Activated CD8-positive, alpha-beta memory T cell treated with anti-CD3 and anti-CD28 coated beads, Interleukin-2, amount 50 U/mL, for 4 hours (primary cell): ENCODE measurements at regions not wholly inside any gene's neighbourhood (a gene's known extent, or its start where the extent isn't known, plus 50 kb on each side); places are given as distances from the start of the nearest gene placed in this dataset.

Experiments used
- DNase-seq: peaks from one replicate; pipeline ENCODE4 v3.0.0-alpha.2; 2020

DNA sequence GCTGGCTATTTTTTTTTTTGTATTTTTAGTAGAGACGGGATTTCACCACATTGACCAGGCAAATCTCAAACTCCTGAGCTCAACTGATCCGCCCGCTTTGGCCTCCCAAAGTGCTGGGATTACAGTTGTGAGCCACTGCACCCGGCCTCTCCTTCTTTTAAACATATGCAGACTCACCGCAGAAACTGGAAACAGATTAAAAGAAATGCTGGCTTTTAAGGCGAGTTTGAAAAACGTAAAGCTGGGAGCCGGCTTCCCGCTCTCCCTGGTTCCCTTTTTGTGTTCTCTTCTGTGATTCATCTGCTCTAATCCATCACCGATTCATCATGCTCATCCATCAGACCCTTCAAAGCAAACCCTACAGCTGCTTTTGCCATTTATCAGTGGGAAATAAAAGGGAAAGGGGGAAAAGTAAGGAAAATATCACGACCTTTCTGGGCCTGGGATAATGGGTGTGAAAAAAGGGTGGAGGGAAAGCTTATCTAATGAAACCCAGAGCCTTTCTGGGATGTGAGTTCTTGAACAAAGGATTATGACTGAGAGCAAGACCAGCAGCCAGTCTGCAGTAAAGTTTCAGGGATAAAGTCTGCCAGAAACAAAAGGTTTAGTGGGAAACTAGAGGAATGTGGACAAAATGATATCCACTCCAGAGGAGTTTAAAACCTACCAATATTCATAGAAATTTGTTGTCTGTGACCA, 92.3 kb upstream of the LRIG1 start:
- no peak for DNase-seq

DNA sequence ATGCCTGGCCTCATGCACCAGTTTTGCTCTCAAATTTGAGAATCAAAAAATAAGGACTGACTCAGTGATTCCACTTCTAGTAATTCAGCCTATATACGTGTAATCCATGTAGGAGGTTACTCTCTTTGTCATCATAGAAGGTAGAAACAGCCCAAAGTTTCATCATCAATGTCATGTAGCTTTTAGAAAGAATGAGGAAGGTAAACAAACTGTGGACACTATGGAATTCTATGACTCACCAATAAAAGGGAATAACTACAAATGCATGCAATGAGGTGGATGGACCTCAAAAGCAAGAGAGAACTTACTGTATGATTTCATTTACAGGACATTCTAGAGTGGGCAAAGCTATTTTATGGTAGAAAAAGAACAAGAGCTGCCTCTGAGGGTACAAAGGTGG, 93.2 kb upstream of the LRIG1 start:
- DNase-seq = no peak

DNA sequence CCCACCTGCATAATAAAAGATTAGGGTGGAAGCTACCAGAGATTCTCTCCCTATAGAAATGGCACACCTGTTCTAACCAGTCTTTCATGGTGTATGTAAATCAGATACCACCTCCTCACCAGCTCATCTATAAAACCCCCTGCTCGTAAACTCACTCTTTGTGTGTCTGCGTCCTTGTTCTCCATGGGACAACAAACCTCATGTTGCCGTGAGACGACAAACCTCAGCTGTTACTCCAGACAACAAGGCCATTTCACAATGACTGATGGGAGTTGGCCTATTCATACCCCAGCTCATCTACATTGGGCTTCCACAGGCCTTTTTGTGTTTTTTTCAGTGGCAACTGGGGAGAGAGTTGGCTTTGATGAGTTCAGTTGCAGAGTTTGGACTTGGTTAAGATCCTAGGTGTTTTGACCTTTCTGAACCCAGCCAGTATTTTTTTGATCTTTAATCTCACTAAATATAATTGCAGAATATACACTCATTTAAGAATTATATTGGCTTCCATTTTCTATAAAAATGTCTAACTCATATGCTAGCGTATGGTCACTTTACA, 96.6 kb upstream of the LRIG1 start:
- no peak for DNase-seq

DNA sequence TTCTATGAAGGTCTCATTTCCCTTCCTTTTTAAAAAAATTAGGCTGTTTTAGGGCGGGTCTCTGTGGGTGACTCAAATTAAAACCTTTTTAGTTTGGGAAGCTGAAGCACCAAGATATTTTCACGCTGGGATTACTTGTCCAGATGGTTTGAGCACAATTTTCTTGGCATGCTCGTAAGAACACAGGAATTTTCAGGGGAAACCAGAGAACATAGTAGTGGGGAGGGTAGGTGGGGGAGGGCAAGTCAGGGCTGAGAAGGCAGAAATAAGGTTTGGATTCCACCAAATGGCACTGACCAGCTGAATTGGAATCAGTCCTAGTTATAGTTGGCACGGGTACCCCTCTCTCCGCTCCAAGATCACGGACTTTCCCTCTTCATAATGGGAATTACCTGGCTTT, 97.3 kb upstream of the LRIG1 start:
- no peak for DNase-seq

DNA sequence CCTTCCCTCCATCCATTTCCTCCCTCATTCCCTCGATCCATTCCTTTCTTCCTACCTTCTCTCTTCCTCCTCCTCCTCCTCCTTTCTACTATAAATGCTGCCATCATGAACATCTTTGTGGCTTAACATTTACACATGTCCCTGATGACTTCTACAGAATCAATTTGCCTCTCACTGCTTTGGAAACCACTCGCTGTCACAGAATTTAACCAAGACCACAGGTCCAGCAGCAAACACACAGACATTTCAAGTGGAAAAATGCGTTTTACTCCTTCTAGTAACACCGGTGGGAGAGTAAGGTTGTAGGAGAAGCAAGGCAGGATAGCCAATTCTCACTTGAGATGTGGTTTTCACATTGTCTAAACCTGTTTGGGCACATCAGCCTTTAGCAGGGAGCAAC, 101.4 kb upstream of the LRIG1 start:
- DNase-seq = no peak

DNA sequence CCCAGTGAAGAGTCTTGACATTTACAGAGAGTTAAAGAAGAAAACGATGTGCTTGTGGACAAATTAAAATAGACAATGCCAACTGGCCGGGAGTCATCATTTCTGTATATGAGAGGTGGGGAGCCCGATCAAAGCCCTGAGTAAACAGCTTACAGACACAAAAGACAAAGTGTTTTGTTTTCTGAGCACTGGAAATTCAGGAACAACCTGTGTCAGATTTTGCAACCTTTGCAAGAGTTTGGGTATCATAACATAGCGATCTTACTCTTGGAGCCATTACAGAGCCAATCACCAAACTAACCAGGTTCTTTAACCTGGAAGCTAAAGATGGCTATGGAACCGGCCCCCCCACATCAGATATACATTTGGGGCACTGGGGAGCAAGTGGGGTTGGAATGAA, 101.9 kb upstream of the LRIG1 start:
- no peak for DNase-seq

DNA sequence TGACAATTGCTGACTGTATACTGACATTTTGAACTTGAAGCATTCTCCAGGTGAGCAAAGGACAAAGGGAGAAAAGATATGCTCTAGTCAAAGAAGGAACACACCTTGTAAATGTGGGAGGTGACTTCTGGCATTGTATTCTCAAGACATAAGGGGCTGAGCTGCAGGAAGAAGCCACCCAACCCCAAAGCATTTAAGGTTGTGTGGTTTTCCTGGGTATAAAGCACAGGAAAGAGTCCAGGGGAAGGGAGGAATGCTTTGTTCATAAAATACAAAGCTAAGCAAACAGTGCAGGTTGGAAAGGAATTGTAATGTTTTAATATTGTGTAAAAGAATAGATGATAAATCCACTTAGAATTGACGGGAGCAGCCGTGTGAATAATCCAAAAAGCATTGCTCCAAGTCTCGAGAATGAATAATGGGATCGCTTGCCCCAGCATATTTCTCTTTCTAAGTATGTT, 102.4 kb upstream of the LRIG1 start:
- DNase-seq = no peak

DNA sequence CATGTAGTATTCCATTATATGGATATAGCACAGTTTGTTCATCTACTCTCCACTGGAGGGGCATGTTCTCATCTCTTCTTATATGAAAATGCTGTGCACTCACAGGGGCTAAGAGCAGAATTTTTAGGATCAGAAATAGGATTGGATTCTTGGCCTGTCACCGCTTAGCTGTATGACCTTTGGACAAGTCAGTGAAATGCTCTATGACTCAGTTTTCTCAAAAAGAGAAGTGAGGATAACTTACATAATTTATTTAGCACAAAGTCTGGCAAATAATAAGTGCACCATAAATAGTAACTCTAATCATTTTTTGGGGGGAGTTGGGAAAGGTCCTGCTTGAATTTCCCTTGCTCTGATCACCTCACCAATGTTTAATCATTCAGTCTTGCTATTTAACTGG, 103.7 kb upstream of the LRIG1 start:
- DNase-seq = no peak

DNA sequence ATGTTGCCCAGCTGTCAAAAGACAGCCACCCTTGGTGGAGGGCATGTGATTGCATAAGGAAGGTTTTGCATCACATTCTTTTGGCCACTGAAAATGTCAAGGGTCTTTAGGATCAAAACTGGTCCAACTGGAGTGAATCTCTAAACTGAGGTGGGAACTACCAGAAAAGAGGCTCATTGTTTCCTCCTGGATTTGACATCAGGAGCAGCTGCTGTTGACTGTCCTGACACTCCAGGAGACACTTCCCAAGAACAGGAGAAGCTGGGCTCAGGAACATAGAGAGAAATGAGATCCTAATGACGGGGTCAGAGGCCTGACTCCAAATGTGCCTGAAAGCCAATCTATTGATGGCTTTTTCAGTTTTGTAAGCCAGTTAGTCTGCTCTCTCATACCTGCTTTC, 105.3 kb upstream of the LRIG1 start:
- no peak for DNase-seq

DNA sequence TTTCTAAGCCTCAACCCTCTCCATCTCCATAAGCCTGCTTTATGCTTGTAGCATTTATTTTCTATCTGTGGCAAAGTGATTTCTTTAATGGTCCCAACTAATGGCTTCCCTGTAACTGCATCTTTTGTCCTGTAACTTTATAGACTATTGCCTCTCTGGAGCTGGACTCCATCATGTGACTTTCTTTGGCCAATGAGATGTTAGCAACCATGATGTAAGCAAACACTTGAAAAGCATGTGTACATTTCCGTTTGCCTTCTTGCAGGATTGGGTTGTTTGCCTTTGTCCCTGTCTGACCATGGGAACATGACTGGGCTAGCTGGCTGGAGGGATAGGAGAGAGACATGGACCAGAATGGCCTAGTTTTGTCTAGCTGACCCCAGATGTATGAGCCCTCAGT, 106.0 kb upstream of the LRIG1 start:
- no peak for DNase-seq

DNA sequence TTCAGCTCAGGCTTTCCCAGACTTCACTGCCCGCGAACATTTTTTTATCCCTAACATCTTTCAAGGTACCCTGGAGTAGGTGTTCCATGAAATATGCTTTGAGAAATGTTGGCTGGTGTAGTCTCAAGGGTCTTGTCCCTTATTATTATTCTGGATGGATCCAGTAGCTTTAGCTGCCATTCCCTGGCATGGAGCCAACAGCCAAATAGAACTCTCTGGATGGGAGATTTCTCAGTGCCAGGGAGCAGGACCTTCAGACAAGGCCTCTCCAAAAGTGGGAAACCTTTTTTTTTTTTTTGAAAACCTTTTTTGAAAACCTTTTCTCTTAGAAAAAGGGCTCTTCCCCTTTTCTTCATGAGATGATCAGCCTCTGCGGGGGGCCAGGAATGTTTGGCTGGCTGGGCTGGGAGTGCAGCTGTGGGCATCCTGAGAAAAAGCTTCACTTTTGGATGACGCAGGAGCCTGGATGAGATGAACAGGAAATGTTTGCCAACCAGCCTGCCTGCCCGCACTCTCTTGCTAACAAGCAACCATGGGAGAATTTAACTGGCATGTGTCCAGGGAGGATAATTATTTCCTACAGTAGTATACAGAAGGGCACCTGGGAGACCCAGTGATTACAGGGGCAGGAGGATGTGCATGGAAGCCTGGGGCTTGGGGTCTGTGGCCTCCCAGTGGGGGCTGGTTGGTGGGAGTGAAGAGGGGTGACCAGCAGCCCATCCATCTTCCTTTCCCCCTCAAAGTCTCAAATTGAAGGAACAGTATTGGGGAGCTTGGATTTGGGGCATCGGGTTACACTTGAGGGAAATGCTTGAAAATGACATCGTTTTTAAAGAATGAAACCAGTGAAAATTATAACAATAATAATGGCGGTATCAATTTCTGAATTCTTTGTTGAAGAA, 109.1 kb upstream of the LRIG1 start:
- DNase-seq = no peak

DNA sequence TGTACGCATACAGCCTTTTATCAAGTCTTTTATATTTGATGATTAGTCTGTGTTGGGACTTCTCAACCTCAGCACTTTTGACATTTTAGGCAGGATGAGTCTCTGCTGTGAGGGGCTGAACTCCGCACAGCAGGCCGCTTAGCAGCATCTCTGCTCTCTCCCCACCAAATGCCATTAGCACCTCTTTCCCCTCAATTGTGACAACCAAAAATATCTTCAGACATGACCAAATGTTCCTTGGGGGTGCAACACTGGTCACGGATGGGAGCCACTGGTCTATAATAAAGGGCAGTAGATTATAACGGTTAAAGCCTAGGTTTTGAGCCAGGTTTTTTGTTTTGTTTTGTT, 109.7 kb upstream of the LRIG1 start:
- no peak for DNase-seq

DNA sequence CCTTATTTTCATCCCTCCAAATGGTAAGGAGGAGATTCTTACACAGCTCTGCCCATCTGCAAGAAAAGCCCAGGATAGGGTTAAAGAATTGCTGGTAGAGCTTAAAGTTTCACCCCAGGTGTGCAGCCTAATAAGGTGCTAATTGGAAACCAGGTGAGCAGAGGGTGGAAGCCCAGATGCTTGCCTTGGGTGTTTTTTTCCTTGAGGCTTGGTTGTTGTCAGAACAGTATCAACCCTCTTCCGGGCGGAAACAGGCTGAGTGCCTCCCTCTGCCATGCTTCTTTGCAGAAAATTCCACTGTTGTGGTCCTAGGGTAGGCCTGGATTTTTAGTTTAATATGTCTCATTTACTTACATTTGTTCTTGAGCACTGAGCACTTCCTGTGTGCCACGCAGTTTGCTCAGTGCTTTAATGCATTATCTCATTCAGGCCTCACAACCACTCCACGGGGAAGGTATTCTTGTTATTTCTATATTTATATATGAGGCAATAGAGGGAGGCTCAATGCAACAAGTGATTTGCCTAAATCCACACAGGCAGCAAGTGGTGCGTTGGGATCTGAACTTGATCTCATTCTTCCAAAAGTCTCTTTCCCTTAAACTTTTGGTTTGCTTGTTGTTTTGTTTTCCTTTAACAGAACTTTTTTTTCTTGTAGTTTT, 115.0 kb upstream of the LRIG1 start:
- no peak for DNase-seq

DNA sequence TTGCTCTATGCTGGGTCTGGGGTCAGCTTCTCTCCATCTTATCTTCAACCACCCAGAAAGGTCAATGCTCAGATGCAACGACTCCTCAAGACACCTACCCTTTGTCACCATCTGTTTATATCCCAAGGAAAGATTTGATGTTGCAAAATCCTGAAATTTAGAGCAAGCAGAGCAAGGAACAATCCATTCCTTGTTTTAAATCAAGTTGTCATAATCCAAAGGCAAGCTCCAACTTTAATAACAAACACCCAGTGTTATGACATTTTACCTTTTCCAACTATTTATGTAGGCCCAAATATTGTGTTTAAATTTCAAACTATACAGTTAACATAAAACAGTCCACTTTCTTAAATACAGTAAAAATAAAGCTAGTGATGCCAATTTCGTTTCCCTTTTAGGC, 116.5 kb upstream of the LRIG1 start:
- no peak for DNase-seq

DNA sequence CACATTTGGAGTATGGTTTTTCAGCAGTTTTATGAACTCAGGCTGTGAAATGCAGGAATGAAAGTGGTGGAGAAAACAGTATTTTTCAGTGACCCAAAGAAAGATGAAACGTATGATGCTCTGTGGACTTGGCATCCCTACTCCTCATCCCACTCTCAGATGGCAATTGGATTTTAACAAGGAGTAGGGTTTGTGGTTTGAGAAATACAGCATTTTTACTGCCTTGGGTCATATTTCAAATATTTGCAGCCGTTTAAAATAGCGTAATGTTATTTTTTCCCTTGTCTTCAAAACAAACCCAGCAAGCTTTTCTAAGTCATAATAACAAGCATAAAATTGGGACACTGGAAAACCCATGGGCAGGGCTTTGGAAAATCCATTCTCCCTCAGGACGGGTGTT, 117.2 kb upstream of the LRIG1 start:
- no peak for DNase-seq

DNA sequence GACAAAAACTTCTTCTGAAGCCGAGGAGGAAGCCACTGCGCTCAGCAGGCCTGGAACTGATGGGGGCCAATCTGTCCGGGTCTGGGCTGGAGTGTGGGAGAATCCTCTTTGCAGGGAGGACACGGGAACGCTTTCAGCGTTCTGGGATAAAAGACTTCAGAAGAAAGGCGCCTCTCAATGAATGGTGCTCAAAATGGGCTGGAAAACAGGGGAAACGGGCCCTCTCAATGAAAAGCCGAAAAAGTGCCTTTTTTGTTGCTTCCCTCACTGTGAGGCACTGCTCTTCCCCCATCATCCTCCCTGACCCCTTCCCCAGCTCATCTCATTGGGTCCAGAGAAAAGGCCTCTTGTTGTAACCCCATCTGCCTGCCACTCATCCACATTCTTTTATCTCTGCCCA, 119.5 kb upstream of the LRIG1 start:
- no peak for DNase-seq

DNA sequence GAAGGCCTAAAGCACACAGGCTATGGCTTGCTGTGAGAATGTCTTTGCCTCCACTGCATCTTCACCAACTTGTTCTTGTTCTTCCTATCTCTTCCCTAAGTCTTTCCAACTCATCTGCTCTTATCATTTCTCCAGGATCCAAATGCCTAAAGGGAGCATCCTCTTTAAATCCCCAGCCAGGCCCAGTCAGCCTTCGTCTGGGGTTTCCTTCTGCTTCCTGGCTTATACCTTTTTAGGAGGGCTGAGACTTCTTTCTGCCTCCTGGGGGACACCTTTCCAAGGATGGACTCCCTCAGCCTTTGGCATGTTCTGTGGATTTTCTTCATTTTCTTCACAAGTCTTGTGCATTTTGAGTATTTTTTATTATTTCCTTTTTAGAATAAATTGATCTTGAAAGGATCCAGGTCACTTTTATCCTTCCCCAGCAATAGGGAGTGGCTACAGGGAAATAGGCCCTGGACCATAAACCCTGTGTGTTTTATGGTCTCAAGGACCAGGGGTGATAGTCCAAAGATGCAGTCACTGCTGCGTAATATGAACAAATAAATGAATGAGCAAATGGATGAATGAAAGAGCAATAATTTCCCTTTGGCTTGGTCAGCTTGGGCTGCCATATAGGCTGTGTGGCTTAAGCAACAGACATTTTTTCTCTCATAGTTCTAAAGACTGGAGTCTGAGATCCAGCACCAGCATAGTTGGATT, 122.1 kb upstream of the LRIG1 start:
- DNase-seq = no peak

DNA sequence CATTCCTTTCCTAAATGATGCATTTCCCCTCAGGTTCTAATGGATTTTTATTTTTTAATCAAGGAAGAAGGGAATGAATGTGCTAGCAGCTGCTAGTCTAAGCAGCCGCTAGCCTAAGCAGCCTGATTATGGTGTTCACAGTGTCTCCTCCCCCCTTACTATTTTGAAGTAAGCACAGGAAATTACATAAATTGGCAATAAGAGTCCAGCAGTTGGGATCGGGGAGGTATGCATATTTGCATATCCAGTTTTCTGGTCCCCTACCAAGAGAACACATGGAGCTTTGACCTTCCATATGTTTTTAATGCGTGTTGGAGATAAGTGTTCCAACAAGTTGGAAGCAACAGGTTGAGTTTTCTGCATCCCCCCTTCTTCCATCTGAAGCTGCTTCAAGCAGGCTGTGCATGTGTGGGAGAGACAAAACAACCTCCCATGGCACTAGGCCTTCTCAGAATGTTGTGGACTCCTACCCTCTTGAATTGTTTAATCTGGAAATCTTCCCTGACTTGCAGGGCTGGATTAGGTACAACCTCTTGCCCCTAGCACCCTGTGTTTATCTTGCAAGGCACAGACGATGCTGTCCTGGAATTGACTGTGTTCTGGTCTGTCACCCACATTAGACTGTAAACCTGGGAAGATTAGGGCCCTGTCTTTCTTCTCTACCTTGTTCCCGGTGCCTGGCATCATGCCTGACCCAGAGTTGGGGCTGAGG, 124.8 kb upstream of the LRIG1 start:
- DNase-seq = no peak

DNA sequence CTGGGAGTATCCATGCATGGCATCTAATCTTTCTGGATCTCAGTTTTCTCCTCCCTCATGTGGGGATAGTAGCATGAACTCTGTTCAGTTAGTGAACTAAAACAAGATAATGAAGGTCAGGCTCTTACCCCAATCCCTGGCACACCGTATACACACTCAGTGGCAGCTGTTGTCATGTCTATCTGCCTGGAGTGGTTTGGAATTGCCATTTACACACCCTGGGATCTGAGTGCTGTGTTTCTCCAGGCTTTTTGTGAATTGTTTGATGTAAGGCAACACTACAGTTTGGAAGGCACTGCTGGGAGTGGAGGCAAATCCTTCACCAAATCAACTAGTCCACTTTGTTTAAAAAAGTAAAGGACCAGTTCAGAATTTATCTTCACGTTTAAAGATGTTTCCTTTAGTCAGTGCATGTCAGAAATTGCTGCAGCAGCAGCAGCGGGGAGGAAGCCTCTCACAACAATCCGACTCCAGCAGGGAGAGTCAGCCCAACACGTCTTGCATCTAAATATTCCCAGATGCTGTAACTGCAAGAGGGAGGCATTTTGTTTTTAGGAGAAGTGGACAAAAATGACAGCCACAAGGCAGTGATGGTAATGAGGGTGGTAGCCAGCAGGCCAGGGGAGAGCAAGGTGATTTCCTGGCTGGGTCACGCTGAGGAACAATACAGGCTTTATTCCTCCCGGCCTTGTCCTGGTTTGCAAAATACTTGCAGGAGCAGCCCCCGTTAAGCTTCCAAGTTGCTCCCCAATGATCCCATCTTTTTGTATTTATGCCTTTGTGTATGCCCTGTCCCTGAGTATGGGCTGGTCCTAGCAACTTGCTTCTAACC, 128.5 kb upstream of the LRIG1 start:
- no peak for DNase-seq

DNA sequence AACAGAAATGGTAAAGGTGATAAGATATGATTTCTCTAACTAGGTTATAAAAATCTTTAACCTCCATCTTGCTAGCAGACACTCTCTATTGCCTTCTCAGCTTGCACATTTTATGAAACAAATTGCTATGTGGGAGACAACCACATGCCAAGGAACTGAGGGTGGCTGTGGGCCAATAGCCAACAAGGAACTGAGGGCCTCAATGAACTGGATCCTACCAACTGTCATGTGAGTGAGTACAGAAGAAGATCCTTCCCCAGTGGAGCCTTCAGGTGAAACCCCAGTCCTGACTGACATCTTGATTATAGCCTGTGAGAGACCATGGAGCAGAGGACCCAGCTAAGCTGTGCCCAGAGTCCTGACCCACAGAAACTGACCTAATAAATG, 129.2 kb upstream of the LRIG1 start:
- no peak for DNase-seq
